SJSA1 (cell line): ENCODE measurements at regions not wholly inside any gene's neighbourhood (a gene's known extent, or its start where the extent isn't known, plus 50 kb on each side); places are given as distances from the start of the nearest gene placed in this dataset.

Experiments used
- DNase-seq, 2 experiments: peaks; one replicate each; pipeline ENCODE4 v3.0.0-alpha.2; 2015 to 2020; ENCODE audit warnings: low spot score in 2 of 2, low read depth in 1 of 2
- H3K27ac ChIP-seq: fragments of 250-450 bp; sonication (Bioruptor Pico); 2 replicates; pipeline ENCODE4 v1.5.1; 2020; ENCODE audit warnings: mild to moderate bottlenecking, moderate library complexity
- H3K27me3 ChIP-seq: fragments of 250-450 bp; sonication (Bioruptor Pico); replicated peaks from 2 replicates; pipeline ENCODE4 v1.5.1; 2020; ENCODE audit warnings: mild to moderate bottlenecking, moderate library complexity
- H3K36me3 ChIP-seq: fragments of 250-450 bp; sonication (Bioruptor Pico); 2 replicates; pipeline ENCODE4 v1.5.1; 2020; ENCODE audit warnings: mild to moderate bottlenecking
- H3K4me1 ChIP-seq: fragments of 250-450 bp; sonication (Bioruptor Pico); replicated peaks from 2 replicates; pipeline ENCODE4 v1.6.1; 2021; ENCODE audit warnings: mild to moderate bottlenecking
- H3K4me3 ChIP-seq: fragments of 250-450 bp; sonication (Bioruptor Pico); 2 replicates; pipeline ENCODE4 v1.5.1; 2020; ENCODE audit warnings: mild to moderate bottlenecking
- H3K9me3 ChIP-seq: fragments of 250-450 bp; sonication (Bioruptor Pico); replicated peaks from 2 replicates; pipeline ENCODE4 v1.5.1; 2020; ENCODE audit warnings: mild to moderate bottlenecking

- Histone ChIP-seq H3K27me3 (no peaks in the 10 kb centered on the region; the same call in 1 of the 2 replicates), H3K27ac (no peak overlapping the region), H3K4me3 (no peak overlapping the region), H3K9me3 (no peaks in the 10 kb centered on the region), H3K4me1 (no peaks in the 10 kb centered on the region), H3K36me3 (no peaks in the 10 kb centered on the region)
- no peak for DNase-seq
Measured at GRCh38 chr6:91033964-91034363, 447.1 kb upstream of the MAP3K7 start.

- Histone ChIP-seq H3K4me1 (no peaks in the 10 kb centered on the region), H3K27me3 (no peaks in the 10 kb centered on the region; the same call in 1 of the 2 replicates), H3K4me3 (no peak overlapping the region), H3K36me3 (no peaks in the 10 kb centered on the region), H3K27ac (no peak overlapping the region), H3K9me3 (no peaks in the 10 kb centered on the region)
- no peak for DNase-seq
Measured at GRCh38 chr6:91031581-91031980, 444.7 kb upstream of the MAP3K7 start.

- H3K4me3 ChIP-seq: no peak overlapping the region
- no peak overlapping the region for H3K27ac ChIP-seq
- H3K36me3 ChIP-seq: no peaks in the 10 kb centered on the region
- no peaks in the 10 kb centered on the region for H3K4me1 ChIP-seq
- DNase-seq: no peak
- no peaks in the 10 kb centered on the region; the same call in 1 of the 2 replicates for H3K27me3 ChIP-seq
- H3K9me3 ChIP-seq: no peaks in the 10 kb centered on the region
Measured at GRCh38 chr6:91029211-91029610, 442.3 kb upstream of the MAP3K7 start.

- DNase-seq: no peak
- Histone ChIP-seq H3K36me3 (no peaks in the 10 kb centered on the region), H3K27me3 (no peaks in the 10 kb centered on the region), H3K4me1 (no peaks in the 10 kb centered on the region), H3K4me3 (no peak overlapping the region), H3K9me3 (no peaks in the 10 kb centered on the region), H3K27ac (no peak overlapping the region)
Measured at GRCh38 chr6:91023529-91023928, 436.7 kb upstream of the MAP3K7 start.

- Histone ChIP-seq H3K27ac (no peak overlapping the region), H3K27me3 (no peaks in the 10 kb centered on the region), H3K9me3 (no peaks in the 10 kb centered on the region), H3K4me3 (no peak overlapping the region), H3K36me3 (no peaks in the 10 kb centered on the region), H3K4me1 (no peaks in the 10 kb centered on the region)
- no peak for DNase-seq
Measured at GRCh38 chr6:91020744-91021143, 433.9 kb upstream of the MAP3K7 start.

GRCh38 chr6:91018586-91018985 is 431.7 kb upstream of the MAP3K7 start:
- Histone ChIP-seq H3K27ac (no peak overlapping the region), H3K4me1 (no peaks in the 10 kb centered on the region), H3K9me3 (no peaks in the 10 kb centered on the region), H3K27me3 (no peaks in the 10 kb centered on the region), H3K4me3 (no peak overlapping the region), H3K36me3 (no peaks in the 10 kb centered on the region)
- DNase-seq: no peak

GRCh38 chr6:91013511-91013910 is 426.6 kb upstream of the MAP3K7 start:
- DNase-seq: no peak
- H3K4me1 ChIP-seq: no peaks in the 10 kb centered on the region

GRCh38 chr6:90997076-90997475 is 410.2 kb upstream of the MAP3K7 start:
- Histone ChIP-seq H3K9me3 (no peaks in the 10 kb centered on the region), H3K36me3 (no peaks in the 10 kb centered on the region), H3K27ac (no peak overlapping the region), H3K4me3 (no peak overlapping the region), H3K4me1 (no peaks in the 10 kb centered on the region), H3K27me3 (no peaks in the 10 kb centered on the region)
- no peak for DNase-seq

More at GRCh38 chr6:91013511-91013910, 426.6 kb upstream of the MAP3K7 start:
- H3K27ac ChIP-seq: no peak overlapping the region
- no peak overlapping the region for H3K4me3 ChIP-seq
- H3K27me3 ChIP-seq: no peaks in the 10 kb centered on the region
- H3K9me3 ChIP-seq: no peaks in the 10 kb centered on the region
- H3K36me3 ChIP-seq: no peaks in the 10 kb centered on the region

- H3K27me3 ChIP-seq: no peaks in the 10 kb centered on the region
- H3K4me1 ChIP-seq: no peaks in the 10 kb centered on the region
- no peak overlapping the region for H3K27ac ChIP-seq
- H3K4me3 ChIP-seq: no peak overlapping the region
- H3K36me3 ChIP-seq: no peaks in the 10 kb centered on the region
- H3K9me3 ChIP-seq: no peaks in the 10 kb centered on the region
- DNase-seq: no peak
Measured at GRCh38 chr6:90993770-90994169, 406.9 kb upstream of the MAP3K7 start.

- Histone ChIP-seq H3K4me1 (no peaks in the 10 kb centered on the region), H3K36me3 (no peaks in the 10 kb centered on the region), H3K27me3 (0 out of 2 replicates have a peak, but pooled peaks cover 2% of the 10 kb centered on the region), H3K9me3 (no peaks in the 10 kb centered on the region), H3K27ac (no peak overlapping the region), H3K4me3 (no peak overlapping the region)
- no peak for DNase-seq
Measured at GRCh38 chr6:90989763-90990162, 402.9 kb upstream of the MAP3K7 start.

GRCh38 chr6:90984066-90984465 is 397.2 kb upstream of the MAP3K7 start:
- DNase-seq: no peak
- Histone ChIP-seq H3K4me3 (no peak overlapping the region), H3K27ac (no peak overlapping the region), H3K9me3 (no peaks in the 10 kb centered on the region), H3K36me3 (no peaks in the 10 kb centered on the region), H3K27me3 (0 out of 2 replicates have a peak, but pooled peaks cover 2% of the 10 kb centered on the region), H3K4me1 (no peaks in the 10 kb centered on the region)

GRCh38 chr6:90983462-90983861 is 396.6 kb upstream of the MAP3K7 start:
- Histone ChIP-seq H3K36me3 (no peaks in the 10 kb centered on the region), H3K4me3 (no peak overlapping the region), H3K27ac (no peak overlapping the region), H3K27me3 (0 out of 2 replicates have a peak, but pooled peaks cover 2% of the 10 kb centered on the region), H3K9me3 (no peaks in the 10 kb centered on the region), H3K4me1 (no peaks in the 10 kb centered on the region)
- DNase-seq: no peak

GRCh38 chr6:90982581-90982980 is 395.7 kb upstream of the MAP3K7 start:
- H3K36me3 ChIP-seq: no peaks in the 10 kb centered on the region
- no peaks in the 10 kb centered on the region for H3K9me3 ChIP-seq
- H3K4me1 ChIP-seq: no peaks in the 10 kb centered on the region
- 0 out of 2 replicates have a peak, but pooled peaks cover 2% of the 10 kb centered on the region for H3K27me3 ChIP-seq
- H3K4me3 ChIP-seq: no peak overlapping the region
- DNase-seq: no peak
- H3K27ac ChIP-seq: no peak overlapping the region

- DNase-seq: no peak
- Histone ChIP-seq H3K4me1 (no peaks in the 10 kb centered on the region), H3K27me3 (0 out of 2 replicates have a peak, but pooled peaks cover 2% of the 10 kb centered on the region), H3K27ac (no peak overlapping the region), H3K4me3 (no peak overlapping the region), H3K9me3 (no peaks in the 10 kb centered on the region), H3K36me3 (no peaks in the 10 kb centered on the region)
Measured at GRCh38 chr6:90982051-90982450, 395.2 kb upstream of the MAP3K7 start.

GRCh38 chr6:90978046-90978445 is 391.2 kb upstream of the MAP3K7 start:
- Histone ChIP-seq H3K36me3 (no peaks in the 10 kb centered on the region), H3K27ac (no peak overlapping the region), H3K9me3 (no peaks in the 10 kb centered on the region), H3K27me3 (no peaks in the 10 kb centered on the region), H3K4me1 (no peaks in the 10 kb centered on the region), H3K4me3 (no peak overlapping the region)
- no peak for DNase-seq
